ENCODE measurements at regions not wholly inside any gene's neighbourhood (a gene's known extent, or its start where the extent isn't known, plus 50 kb on each side); places are given as distances from the start of the nearest gene placed in this dataset.

DNA sequence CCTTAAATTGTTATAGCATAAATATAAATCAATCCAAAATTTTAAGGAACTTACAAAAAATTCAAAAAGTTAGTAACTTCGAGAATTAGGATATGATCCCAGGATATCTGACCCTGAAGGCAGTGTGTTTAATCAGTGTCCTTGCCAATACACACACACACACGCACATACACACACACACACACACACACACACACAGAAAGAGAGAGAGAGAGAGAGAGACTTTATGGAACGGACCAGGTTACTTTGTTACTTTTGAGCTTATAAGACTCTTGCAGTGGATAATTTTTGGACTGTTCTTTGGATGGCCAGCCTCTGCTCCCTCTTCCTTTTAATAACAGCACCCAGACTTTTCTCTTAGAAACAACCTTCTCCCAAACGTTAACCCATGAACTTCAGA, 322.9 kb downstream of the NFIB start:
- no peaks in the 10 kb centered on the region for H3K36me3 ChIP-seq (ENCODE audit: control insufficient read depth in 1 of 2, insufficient read depth in 2 of 2, low read length in 2 of 2)
- H3K27me3 ChIP-seq (ENCODE audit: control insufficient read depth in 1 of 2, insufficient read depth in 2 of 2, low read length in 2 of 2) = no peaks in the 10 kb centered on the region
- H3K9me3 ChIP-seq (ENCODE audit: control insufficient read depth in 1 of 2, low read length in 2 of 2) = no peaks in the 10 kb centered on the region
- no peak overlapping the region for H3K27ac ChIP-seq (ENCODE audit: low read depth, low read length)
- H3K4me3 ChIP-seq (ENCODE audit: low read depth in 1 of 2, low read length in 2 of 2) = no peak overlapping the region
- H3K9ac ChIP-seq (ENCODE audit: low read depth in 1 of 2, low read length in 2 of 2) = no peak overlapping the region
- H3K4me1 ChIP-seq (ENCODE audit: control insufficient read depth in 1 of 2, insufficient read depth in 2 of 2, low read length in 2 of 2) = no peaks in the 10 kb centered on the region

DNA sequence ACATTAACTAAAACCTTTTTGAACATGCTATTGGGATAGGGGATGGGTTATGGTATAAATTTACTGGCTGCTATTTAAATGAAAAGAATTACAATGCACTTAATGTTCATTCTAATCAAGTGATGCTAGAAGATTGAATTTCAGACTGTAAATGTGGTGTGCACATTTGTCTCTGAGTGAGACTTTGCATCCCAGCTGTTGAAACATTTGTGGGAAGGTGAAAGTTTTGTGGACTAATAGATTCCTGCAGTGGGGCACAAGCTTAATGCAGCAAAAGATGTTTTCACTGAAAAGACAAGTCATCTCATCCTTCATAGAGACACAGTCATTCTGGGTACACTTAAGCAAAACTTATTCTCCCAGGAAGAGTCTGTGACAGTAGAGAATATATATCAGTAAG, 323.6 kb downstream of the NFIB start:
- Histone ChIP-seq H3K36me3 (ENCODE audit: control insufficient read depth in 1 of 2, insufficient read depth in 2 of 2, low read length in 2 of 2) (no peaks in the 10 kb centered on the region), H3K27ac (ENCODE audit: low read depth, low read length) (no peak overlapping the region), H3K27me3 (ENCODE audit: control insufficient read depth in 1 of 2, insufficient read depth in 2 of 2, low read length in 2 of 2) (no peaks in the 10 kb centered on the region), H3K4me1 (ENCODE audit: control insufficient read depth in 1 of 2, insufficient read depth in 2 of 2, low read length in 2 of 2) (no peaks in the 10 kb centered on the region), H3K9ac (ENCODE audit: low read depth in 1 of 2, low read length in 2 of 2) (no peak overlapping the region), H3K4me3 (ENCODE audit: low read depth in 1 of 2, low read length in 2 of 2) (no peak overlapping the region), H3K9me3 (ENCODE audit: control insufficient read depth in 1 of 2, low read length in 2 of 2) (no peaks in the 10 kb centered on the region)

DNA sequence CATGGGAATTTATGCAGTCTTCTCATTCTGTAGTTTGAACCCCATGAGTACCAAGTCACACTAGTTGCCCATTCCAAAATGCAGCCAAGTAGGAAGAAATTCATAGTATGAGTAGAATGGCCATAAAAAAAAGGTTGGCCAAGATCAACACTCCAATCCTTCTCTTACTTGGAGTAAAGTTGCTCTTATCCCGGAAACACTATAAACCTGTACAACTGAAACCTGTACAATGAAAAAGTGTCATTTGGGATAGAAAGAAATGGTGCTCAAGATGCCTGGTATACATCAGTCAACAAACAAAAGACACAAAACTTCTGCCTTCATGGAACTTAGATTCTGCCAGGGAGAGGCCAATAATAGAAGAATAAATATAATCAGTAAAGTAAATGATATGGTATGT, 325.0 kb downstream of the NFIB start:
- no peak overlapping the region for H3K27ac ChIP-seq (ENCODE audit: low read depth, low read length)
- no peaks in the 10 kb centered on the region for H3K9me3 ChIP-seq (ENCODE audit: control insufficient read depth in 1 of 2, low read length in 2 of 2)
- no peak overlapping the region for H3K9ac ChIP-seq (ENCODE audit: low read depth in 1 of 2, low read length in 2 of 2)
- H3K4me1 ChIP-seq (ENCODE audit: control insufficient read depth in 1 of 2, insufficient read depth in 2 of 2, low read length in 2 of 2) = no peaks in the 10 kb centered on the region
- H3K4me3 ChIP-seq (ENCODE audit: low read depth in 1 of 2, low read length in 2 of 2) = no peak overlapping the region
- H3K27me3 ChIP-seq (ENCODE audit: control insufficient read depth in 1 of 2, insufficient read depth in 2 of 2, low read length in 2 of 2) = no peaks in the 10 kb centered on the region
- no peaks in the 10 kb centered on the region for H3K36me3 ChIP-seq (ENCODE audit: control insufficient read depth in 1 of 2, insufficient read depth in 2 of 2, low read length in 2 of 2)

DNA sequence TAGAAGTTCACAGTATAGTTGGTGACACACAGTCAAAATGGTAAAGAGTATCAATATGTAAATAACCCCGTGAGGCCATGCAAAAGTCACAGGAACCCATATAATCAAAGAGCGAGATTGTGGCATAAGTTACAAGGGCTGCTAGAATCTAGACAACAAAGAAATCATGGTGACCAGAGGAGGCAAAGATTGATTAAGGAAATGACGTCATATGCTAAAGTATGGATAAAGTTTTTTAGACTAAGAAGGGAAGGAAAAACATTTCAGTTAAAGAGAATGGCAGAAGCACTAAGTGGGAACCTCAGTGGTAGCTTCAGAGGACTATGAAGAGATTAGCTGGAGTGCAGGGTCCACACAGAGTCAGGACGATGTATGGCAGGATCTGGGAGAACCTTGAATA, 330.3 kb downstream of the NFIB start:
- Histone ChIP-seq H3K27ac (ENCODE audit: low read depth, low read length) (no peak overlapping the region), H3K27me3 (ENCODE audit: control insufficient read depth in 1 of 2, insufficient read depth in 2 of 2, low read length in 2 of 2) (no peaks in the 10 kb centered on the region), H3K36me3 (ENCODE audit: control insufficient read depth in 1 of 2, insufficient read depth in 2 of 2, low read length in 2 of 2) (no peaks in the 10 kb centered on the region), H3K4me1 (ENCODE audit: control insufficient read depth in 1 of 2, insufficient read depth in 2 of 2, low read length in 2 of 2) (peaks cover 5 to 6% of the 10 kb centered on the region in 2 donors), H3K9me3 (ENCODE audit: control insufficient read depth in 1 of 2, low read length in 2 of 2) (no peaks in the 10 kb centered on the region), H3K9ac (ENCODE audit: low read depth in 1 of 2, low read length in 2 of 2) (no peak overlapping the region), H3K4me3 (ENCODE audit: low read depth in 1 of 2, low read length in 2 of 2) (no peak overlapping the region)

DNA sequence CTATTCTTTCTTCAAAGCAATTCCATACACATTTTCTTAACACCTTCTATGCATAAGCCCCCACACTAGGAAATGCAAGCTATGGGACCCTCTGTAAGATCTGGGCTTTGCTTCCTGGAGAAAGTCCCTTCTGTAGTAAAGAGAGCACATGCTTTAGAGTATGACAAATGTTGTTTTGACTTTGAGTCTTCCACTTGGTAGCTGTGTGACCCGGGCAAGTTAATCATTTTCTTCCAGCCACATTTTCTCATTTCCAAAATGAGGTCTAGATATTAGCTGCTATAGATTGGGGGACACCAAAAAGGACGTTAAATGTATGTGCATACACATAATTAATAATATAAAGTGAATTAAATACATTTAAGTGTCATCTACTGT, 334.0 kb downstream of the NFIB start:
- no peak overlapping the region for H3K4me3 ChIP-seq (ENCODE audit: low read depth in 1 of 2, low read length in 2 of 2)

DNA sequence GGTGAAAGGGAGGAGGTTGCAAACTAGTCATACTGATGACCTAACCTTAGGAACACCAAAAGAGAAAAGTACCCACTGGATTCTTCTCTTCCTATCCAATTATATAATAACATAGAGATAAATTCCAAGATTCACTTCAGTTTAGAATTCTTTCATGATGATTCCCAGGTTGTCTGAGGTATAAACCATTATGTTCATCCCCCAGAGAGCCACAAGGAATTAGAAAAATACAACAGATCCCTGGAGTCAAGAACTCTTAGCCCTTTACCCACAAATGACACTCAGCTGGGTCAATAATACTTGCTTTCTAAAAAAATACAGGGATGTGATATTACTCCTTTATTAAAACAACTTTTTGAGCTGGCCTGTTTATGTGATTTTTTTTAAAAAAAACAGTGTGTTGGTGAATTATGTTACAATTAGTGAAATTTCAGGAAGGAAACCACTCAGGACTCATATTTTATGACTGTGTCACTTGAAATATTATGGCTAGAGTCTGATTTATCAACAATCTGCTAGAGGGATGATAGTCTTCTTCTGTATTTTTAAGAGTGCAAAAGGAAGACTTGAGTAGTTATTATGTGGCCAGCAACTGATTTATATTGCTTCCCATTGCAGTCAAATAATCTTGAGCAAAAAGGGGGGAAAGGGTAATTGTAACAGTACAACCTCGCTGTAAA, 338.2 kb downstream of the NFIB start:
- Histone ChIP-seq H3K4me1 (ENCODE audit: control insufficient read depth in 1 of 2, insufficient read depth in 2 of 2, low read length in 2 of 2) (peaks cover 5 to 6% of the 10 kb centered on the region in 2 donors), H3K36me3 (ENCODE audit: control insufficient read depth in 1 of 2, insufficient read depth in 2 of 2, low read length in 2 of 2) (no peaks in the 10 kb centered on the region), H3K9me3 (ENCODE audit: control insufficient read depth in 1 of 2, low read length in 2 of 2) (no peaks in the 10 kb centered on the region), H3K4me3 (ENCODE audit: low read depth in 1 of 2, low read length in 2 of 2) (no peak overlapping the region), H3K27ac (ENCODE audit: low read depth, low read length) (no peak overlapping the region), H3K27me3 (ENCODE audit: control insufficient read depth in 1 of 2, insufficient read depth in 2 of 2, low read length in 2 of 2) (no peaks in the 10 kb centered on the region), H3K9ac (ENCODE audit: low read depth in 1 of 2, low read length in 2 of 2) (no peak overlapping the region)

More for the DNA sequence above, 334.0 kb downstream of the NFIB start:
- H3K9me3 ChIP-seq (ENCODE audit: control insufficient read depth in 1 of 2, low read length in 2 of 2) = no peaks in the 10 kb centered on the region
- no peaks in the 10 kb centered on the region for H3K27me3 ChIP-seq (ENCODE audit: control insufficient read depth in 1 of 2, insufficient read depth in 2 of 2, low read length in 2 of 2)
- H3K27ac ChIP-seq (ENCODE audit: low read depth, low read length) = no peak overlapping the region
- H3K4me1 ChIP-seq (ENCODE audit: control insufficient read depth in 1 of 2, insufficient read depth in 2 of 2, low read length in 2 of 2) = peaks cover 5 to 6% of the 10 kb centered on the region in 2 donors
- no peak overlapping the region for H3K9ac ChIP-seq (ENCODE audit: low read depth in 1 of 2, low read length in 2 of 2)
- H3K36me3 ChIP-seq (ENCODE audit: control insufficient read depth in 1 of 2, insufficient read depth in 2 of 2, low read length in 2 of 2) = no peaks in the 10 kb centered on the region

DNA sequence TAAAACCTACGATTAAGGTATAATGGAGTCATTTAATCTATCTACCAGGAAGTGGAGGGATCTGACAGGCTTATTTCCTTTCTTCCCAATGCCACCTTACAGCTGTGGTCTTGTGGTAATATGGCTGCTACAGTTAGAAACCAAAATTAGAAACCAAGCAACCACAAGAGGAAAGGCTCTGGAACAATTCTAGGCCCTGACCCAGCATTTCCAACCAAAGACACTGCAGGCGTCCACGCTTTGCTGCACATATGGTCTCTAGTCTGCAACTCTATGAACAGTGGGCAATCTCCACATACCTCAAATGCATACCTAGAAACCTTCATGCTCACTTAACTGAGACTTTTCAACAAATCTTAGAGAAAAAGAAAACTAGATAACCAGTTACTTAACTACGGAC, 339.1 kb downstream of the NFIB start:
- Histone ChIP-seq H3K27ac (ENCODE audit: low read depth, low read length) (no peak overlapping the region), H3K4me3 (ENCODE audit: low read depth in 1 of 2, low read length in 2 of 2) (no peak overlapping the region), H3K36me3 (ENCODE audit: control insufficient read depth in 1 of 2, insufficient read depth in 2 of 2, low read length in 2 of 2) (no peaks in the 10 kb centered on the region), H3K27me3 (ENCODE audit: control insufficient read depth in 1 of 2, insufficient read depth in 2 of 2, low read length in 2 of 2) (no peaks in the 10 kb centered on the region), H3K9me3 (ENCODE audit: control insufficient read depth in 1 of 2, low read length in 2 of 2) (no peaks in the 10 kb centered on the region), H3K4me1 (ENCODE audit: control insufficient read depth in 1 of 2, insufficient read depth in 2 of 2, low read length in 2 of 2) (peaks cover 5% of the 10 kb centered on the region in 2 donors), H3K9ac (ENCODE audit: low read depth in 1 of 2, low read length in 2 of 2) (no peak overlapping the region)

DNA sequence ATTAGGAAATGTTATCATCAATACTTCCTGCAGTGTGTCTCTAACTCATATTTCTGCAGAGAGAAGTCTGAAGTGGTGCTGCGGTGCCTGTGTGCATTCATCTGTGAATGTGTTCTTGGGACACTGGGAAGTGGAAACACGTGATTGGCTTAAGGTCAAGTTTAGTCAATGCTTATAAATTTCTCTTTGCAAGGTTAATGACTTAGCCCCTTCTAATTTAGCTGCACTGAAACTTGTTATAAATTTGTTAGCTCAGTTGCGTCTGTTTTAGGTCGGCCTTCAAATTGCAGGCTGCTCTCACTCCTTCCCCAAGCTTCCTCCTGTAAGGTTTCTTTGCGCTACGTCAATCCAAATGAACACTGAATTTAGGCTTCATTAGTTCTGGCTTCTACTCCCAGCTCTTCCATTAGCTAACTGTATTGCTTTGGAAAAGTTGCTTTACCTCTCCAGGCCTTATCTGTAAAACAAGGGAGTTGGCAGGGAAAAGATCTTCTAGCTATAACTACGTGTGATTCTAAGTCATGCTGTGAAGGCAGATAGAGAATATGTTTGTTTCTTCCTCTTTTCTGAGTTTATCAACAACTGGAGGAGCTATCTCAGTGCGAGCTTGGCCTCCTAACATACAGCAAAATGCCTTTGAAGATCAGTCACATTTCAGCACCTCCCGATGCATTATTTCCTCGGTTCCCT, 341.8 kb downstream of the NFIB start:
- H3K9me3 ChIP-seq (ENCODE audit: control insufficient read depth in 1 of 2, low read length in 2 of 2) = no peaks in the 10 kb centered on the region
- H3K36me3 ChIP-seq (ENCODE audit: control insufficient read depth in 1 of 2, insufficient read depth in 2 of 2, low read length in 2 of 2) = no peaks in the 10 kb centered on the region
- H3K27ac ChIP-seq (ENCODE audit: low read depth, low read length) = no peak overlapping the region
- H3K4me1 ChIP-seq (ENCODE audit: control insufficient read depth in 1 of 2, insufficient read depth in 2 of 2, low read length in 2 of 2) = no peaks in the 10 kb centered on the region
- H3K4me3 ChIP-seq (ENCODE audit: low read depth in 1 of 2, low read length in 2 of 2) = no peak overlapping the region
- H3K27me3 ChIP-seq (ENCODE audit: control insufficient read depth in 1 of 2, insufficient read depth in 2 of 2, low read length in 2 of 2) = no peaks in the 10 kb centered on the region
- H3K9ac ChIP-seq (ENCODE audit: low read depth in 1 of 2, low read length in 2 of 2) = no peak overlapping the region

DNA sequence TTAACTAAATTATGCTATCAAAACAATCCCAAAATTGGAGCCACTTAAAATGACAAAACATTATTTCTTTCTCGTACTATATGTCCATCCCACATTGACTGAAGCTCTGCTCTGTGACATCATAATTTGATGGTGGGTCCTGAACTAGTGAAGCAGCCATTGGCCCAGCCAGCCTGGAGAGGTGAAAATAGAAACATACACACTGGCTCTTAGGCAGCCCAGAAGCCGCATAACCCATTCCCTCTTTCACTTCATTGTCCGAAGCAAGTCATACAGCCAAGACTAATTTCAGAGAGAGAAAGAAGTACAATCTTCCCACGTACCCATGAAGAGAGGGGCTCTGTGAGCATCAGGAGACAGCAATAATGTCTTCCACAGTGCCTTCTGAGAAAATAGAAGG, 342.5 kb downstream of the NFIB start:
- no peak overlapping the region for H3K27ac ChIP-seq (ENCODE audit: low read depth, low read length)
- H3K4me3 ChIP-seq (ENCODE audit: low read depth in 1 of 2, low read length in 2 of 2) = no peak overlapping the region
- no peaks in the 10 kb centered on the region for H3K4me1 ChIP-seq (ENCODE audit: control insufficient read depth in 1 of 2, insufficient read depth in 2 of 2, low read length in 2 of 2)
- no peaks in the 10 kb centered on the region for H3K36me3 ChIP-seq (ENCODE audit: control insufficient read depth in 1 of 2, insufficient read depth in 2 of 2, low read length in 2 of 2)
- H3K9me3 ChIP-seq (ENCODE audit: control insufficient read depth in 1 of 2, low read length in 2 of 2) = no peaks in the 10 kb centered on the region
- H3K9ac ChIP-seq (ENCODE audit: low read depth in 1 of 2, low read length in 2 of 2) = no peak overlapping the region
- H3K27me3 ChIP-seq (ENCODE audit: control insufficient read depth in 1 of 2, insufficient read depth in 2 of 2, low read length in 2 of 2) = no peaks in the 10 kb centered on the region

DNA sequence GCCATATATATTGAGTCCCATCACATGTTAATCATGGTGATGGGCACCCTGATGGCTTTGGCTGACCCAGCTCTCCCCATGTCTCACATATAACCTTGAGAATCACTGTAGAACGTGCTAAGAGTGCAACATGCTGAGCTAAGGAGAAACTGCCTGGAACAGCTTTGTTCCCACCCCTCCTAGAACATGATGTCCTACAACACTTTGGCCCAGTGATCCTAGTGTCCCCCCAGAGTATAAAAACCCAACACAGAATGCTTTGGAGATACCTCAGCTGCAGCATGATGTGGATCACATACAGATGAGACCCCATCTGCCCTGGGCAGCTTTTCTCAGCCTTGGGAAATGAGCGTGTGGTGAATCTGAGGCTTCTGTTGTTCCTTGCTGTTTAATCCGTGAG, 343.5 kb downstream of the NFIB start:
- H3K27ac ChIP-seq (ENCODE audit: low read depth, low read length) = no peak overlapping the region
- H3K4me1 ChIP-seq (ENCODE audit: control insufficient read depth in 1 of 2, insufficient read depth in 2 of 2, low read length in 2 of 2) = no peaks in the 10 kb centered on the region
- no peak overlapping the region for H3K9ac ChIP-seq (ENCODE audit: low read depth in 1 of 2, low read length in 2 of 2)
- H3K9me3 ChIP-seq (ENCODE audit: control insufficient read depth in 1 of 2, low read length in 2 of 2) = no peaks in the 10 kb centered on the region
- H3K36me3 ChIP-seq (ENCODE audit: control insufficient read depth in 1 of 2, insufficient read depth in 2 of 2, low read length in 2 of 2) = no peaks in the 10 kb centered on the region
- H3K4me3 ChIP-seq (ENCODE audit: low read depth in 1 of 2, low read length in 2 of 2) = no peak overlapping the region
- no peaks in the 10 kb centered on the region for H3K27me3 ChIP-seq (ENCODE audit: control insufficient read depth in 1 of 2, insufficient read depth in 2 of 2, low read length in 2 of 2)

Data from duodenal mucosa (tissue), 2 donors.